SU-DHL-6 (cell line): ENCODE measurements at regions not wholly inside any gene's neighbourhood (a gene's known extent, or its start where the extent isn't known, plus 50 kb on each side); places are given as distances from the start of the nearest gene placed in this dataset.

Source experiments
- EZH2phosphoT487 ChIP-seq: fragments of 200-600 bp; sonication (generic), shearing (Covaris generic); conservative IDR thresholded peaks from 2 replicates; pipeline ENCODE4 v1.6.1; 2018; ENCODE audit warnings: mild to moderate bottlenecking, antibody characterized with exemption, low read length, moderate library complexity, mixed read lengths
- TF ChIP-seq, protein P1 (sequence below): fragments of 200-600 bp; sonication (generic); IDR thresholded peaks from one replicate; pipeline ENCODE4 v1.5.1; 2017; ENCODE audit warnings: antibody characterized with exemption, mild to moderate bottlenecking, low read length, moderate library complexity; ENCODE audit not compliant: insufficient read depth, poor library complexity, severe bottlenecking

DNA sequence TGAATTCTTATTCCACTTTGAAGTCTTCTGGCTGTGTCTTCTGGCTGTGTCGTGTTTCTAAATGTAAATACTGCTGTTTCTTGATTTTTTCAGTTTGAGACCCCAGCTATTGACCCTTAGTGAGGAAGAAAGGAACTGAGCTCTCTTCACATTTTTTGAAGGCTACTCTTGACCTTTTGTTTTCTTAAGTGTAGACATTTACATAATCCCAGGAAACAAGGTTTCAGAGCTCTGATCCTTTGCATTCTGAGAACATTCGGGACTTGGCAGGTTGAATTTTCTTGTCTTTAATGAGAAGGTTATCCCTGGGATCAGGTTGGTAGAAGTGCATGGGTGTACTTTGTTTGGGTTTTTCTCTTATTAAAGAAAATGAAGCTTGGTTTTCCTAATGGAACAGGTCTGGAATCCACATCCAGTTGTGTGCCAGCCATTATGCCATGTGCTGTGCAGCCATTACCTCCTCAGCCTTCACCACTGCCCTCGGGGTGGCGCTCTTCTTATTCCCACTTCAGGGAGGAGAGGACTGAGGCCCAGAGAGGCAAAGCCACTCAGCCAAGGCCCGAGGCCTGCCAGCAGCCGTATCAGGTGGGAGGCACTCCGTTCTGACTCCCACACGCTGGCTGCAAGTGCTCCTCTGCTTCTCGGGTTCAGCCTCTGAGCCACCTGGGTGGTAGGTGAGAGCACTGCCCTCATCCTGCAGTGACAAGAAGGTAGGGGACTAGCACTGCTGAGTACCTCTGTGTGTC lies 120.9 kb downstream of the BEGAIN start:
- TF ChIP-seq, protein P1, sequence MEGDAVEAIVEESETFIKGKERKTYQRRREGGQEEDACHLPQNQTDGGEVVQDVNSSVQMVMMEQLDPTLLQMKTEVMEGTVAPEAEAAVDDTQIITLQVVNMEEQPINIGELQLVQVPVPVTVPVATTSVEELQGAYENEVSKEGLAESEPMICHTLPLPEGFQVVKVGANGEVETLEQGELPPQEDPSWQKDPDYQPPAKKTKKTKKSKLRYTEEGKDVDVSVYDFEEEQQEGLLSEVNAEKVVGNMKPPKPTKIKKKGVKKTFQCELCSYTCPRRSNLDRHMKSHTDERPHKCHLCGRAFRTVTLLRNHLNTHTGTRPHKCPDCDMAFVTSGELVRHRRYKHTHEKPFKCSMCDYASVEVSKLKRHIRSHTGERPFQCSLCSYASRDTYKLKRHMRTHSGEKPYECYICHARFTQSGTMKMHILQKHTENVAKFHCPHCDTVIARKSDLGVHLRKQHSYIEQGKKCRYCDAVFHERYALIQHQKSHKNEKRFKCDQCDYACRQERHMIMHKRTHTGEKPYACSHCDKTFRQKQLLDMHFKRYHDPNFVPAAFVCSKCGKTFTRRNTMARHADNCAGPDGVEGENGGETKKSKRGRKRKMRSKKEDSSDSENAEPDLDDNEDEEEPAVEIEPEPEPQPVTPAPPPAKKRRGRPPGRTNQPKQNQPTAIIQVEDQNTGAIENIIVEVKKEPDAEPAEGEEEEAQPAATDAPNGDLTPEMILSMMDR, result no peak
- no peak for TF ChIP-seq EZH2phosphoT487
